ENCODE measurements at regions not wholly inside any gene's neighbourhood (a gene's known extent, or its start where the extent isn't known, plus 50 kb on each side); places are given as distances from the start of the nearest gene placed in this dataset.

GRCh38 chr18:64219517-64219916 lies 70.6 kb upstream of the LINC00305 start:
- no peak for TF ChIP-seq CTCF (IDR thresholded peaks at IDR 0.05)
- no peak for TF ChIP-seq POLR2A (IDR thresholded peaks at IDR 0.05)
- no peak for TF ChIP-seq POLR2AphosphoS5 (IDR thresholded peaks at IDR 0.05; ENCODE audit: insufficient read depth in 1 of 2, low read depth in 1 of 2)
